GM12878 (cell line): ENCODE measurements at regions not wholly inside any gene's neighbourhood (a gene's known extent, or its start where the extent isn't known, plus 50 kb on each side); places are given as distances from the start of the nearest gene placed in this dataset.

Source experiments
- ATAC-seq: fragments of 200-7000 bp; cut with Tn5 transposase; 3 replicates; pipeline ENCODE4 v1.9.1; 2020; ENCODE audit warnings: mild to moderate bottlenecking, moderate library complexity
- BruUV-seq: library from RNA; stranded (reverse); fragments of 400-500 nt; replicated peaks from 2 replicates; lab custom pipeline; 2021; lab: Mats Ljungman, UMichigan
- CTCF ChIA-PET: fragments of 300-600 bp; sonication (Branson Sonifier 250); formaldehyde crosslinking; extraction: SDS; loops from one replicate; lab custom pipeline; 2021; ENCODE audit warnings: inconsistent platforms; lab: Yijun Ruan, JAX
- POLR2A ChIA-PET: fragments of 350-600 bp; formaldehyde crosslinking; extraction: SDS; loops from one replicate; lab custom pipeline; 2021; ENCODE audit warnings: inconsistent platforms; lab: Charles Lee
- RAD21 ChIA-PET: fragments of 300-600 bp; sonication (Branson Sonifier 250); formaldehyde crosslinking; loops from one replicate; lab custom pipeline; 2023; ENCODE audit warnings: antibody characterized with exemption; ENCODE audit not compliant: unreplicated experiment; lab: Charles Lee
- SMC1A ChIA-PET: fragments of 300-600 bp; sonication (Branson Sonifier 250); formaldehyde crosslinking; loops from one replicate; lab custom pipeline; 2023; ENCODE audit not compliant: unreplicated experiment, uncharacterized antibody; lab: Charles Lee
- DNase-seq: peaks from one replicate; pipeline ENCODE4 v3.0.0-alpha.2; 2011; ENCODE audit warnings: low read depth, low spot score
- FAIRE-seq: peaks from 3 replicates; lab custom pipeline; 2011; peaks lifted over from hg19 to GRCh38; lab: Jason Lieb, UNC
- H2AFZ ChIP-seq: 2 replicates; pipeline ENCODE4 v1.6.0; 2011; ENCODE audit warnings: low read depth, low read length, control low read depth; ENCODE audit not compliant: control insufficient read depth
- H3K27ac ChIP-seq: 2 replicates; pipeline ENCODE4 v1.5.1; 2011; ENCODE audit warnings: control low read depth; ENCODE audit not compliant: control insufficient read depth, insufficient read depth
- H3K27me3 ChIP-seq, 2 experiments: replicated peaks in 1 of 2; 2 replicates each; pipeline versions ENCODE4 v1.6.0 to v1.6.1; 2011; ENCODE audit warnings: low read length in 1 of 2; ENCODE audit not compliant: control insufficient read depth in 2 of 2, insufficient read depth in 2 of 2
- H3K36me3 ChIP-seq, 2 experiments: 2 replicates each; pipeline ENCODE4 v1.5.1; 2011; ENCODE audit warnings: low read length in 1 of 2; ENCODE audit not compliant: control insufficient read depth in 2 of 2, insufficient read depth in 2 of 2
- H3K4me1 ChIP-seq: 2 replicates; pipeline ENCODE4 v1.6.1; 2011; ENCODE audit warnings: mild to moderate bottlenecking, low read length, moderate library complexity, mixed read lengths; ENCODE audit not compliant: control insufficient read depth, insufficient read depth
- H3K4me2 ChIP-seq: 2 replicates; pipeline ENCODE4 v1.6.0; 2011; ENCODE audit warnings: control low read depth; ENCODE audit not compliant: control insufficient read depth, insufficient read depth
- H3K4me3 ChIP-seq: fragments of 200-600 bp; sonication (generic); 2 replicates; pipeline ENCODE4 v1.5.1; 2016
- H3K79me2 ChIP-seq: 2 replicates; pipeline ENCODE4 v1.6.0; 2011; ENCODE audit warnings: low read length; ENCODE audit not compliant: control insufficient read depth, insufficient read depth
- H3K9ac ChIP-seq: 2 replicates; pipeline ENCODE4 v1.8.0; 2011; ENCODE audit warnings: low read length, control low read depth, mixed read lengths; ENCODE audit not compliant: control insufficient read depth, insufficient read depth
- H3K9me3 ChIP-seq: replicated peaks from 3 replicates; pipeline ENCODE4 v1.5.1; 2011; ENCODE audit warnings: mild to moderate bottlenecking, low read length; ENCODE audit not compliant: control insufficient read depth, insufficient read depth
- H4K20me1 ChIP-seq: 2 replicates; pipeline ENCODE4 v1.6.0; 2011; ENCODE audit not compliant: control insufficient read depth, insufficient read depth
- ATF7 ChIP-seq: fragments of 450-650 bp; IDR thresholded peaks from 2 replicates; pipeline ENCODE4 v1.6.1; 2016; ENCODE audit warnings: low read depth, mild to moderate bottlenecking
- BRCA1 ChIP-seq: IDR thresholded peaks from 2 replicates; pipeline ENCODE4 v1.6.1; 2011; ENCODE audit warnings: low read depth, low read length, improper control_type of control experiment
- CBX5 ChIP-seq: sonication (generic); IDR thresholded peaks from 2 replicates; pipeline ENCODE4 v1.6.1; 2016; ENCODE audit warnings: low read depth, moderate library complexity, mild to moderate bottlenecking, inconsistent platforms
- NFIC ChIP-seq: IDR thresholded peaks from 2 replicates; pipeline ENCODE4 v1.6.1; 2012; ENCODE audit warnings: low read depth, mild to moderate bottlenecking, inconsistent platforms, low read length, moderate library complexity
- PAX8 ChIP-seq: fragments of 450-650 bp; IDR thresholded peaks from 2 replicates; pipeline ENCODE4 v1.6.1; 2017; ENCODE audit warnings: mild to moderate bottlenecking, moderate library complexity
- RAD51 ChIP-seq: fragments of 450-650 bp; IDR thresholded peaks from 2 replicates; pipeline ENCODE4 v1.6.1; 2016; ENCODE audit warnings: moderate library complexity, mild to moderate bottlenecking, inconsistent platforms
- SIN3A ChIP-seq: IDR thresholded peaks from 2 replicates; pipeline ENCODE4 v1.6.1; 2012; ENCODE audit warnings: low read depth, low read length, improper control_type of control experiment
- SPI1 ChIP-seq: IDR thresholded peaks from 2 replicates; pipeline ENCODE4 v1.6.1; 2011; ENCODE audit warnings: low read depth, mild to moderate bottlenecking, low read length, moderate library complexity, borderline replicate concordance; ENCODE audit not compliant: insufficient read depth
- SREBF2 ChIP-seq: IDR thresholded peaks from 2 replicates; pipeline ENCODE4 v1.6.1; 2012; ENCODE audit warnings: mild to moderate bottlenecking, low read length
- TCF12 ChIP-seq: IDR thresholded peaks from 2 replicates; pipeline ENCODE4 v1.6.1; 2011; ENCODE audit warnings: low read depth, mild to moderate bottlenecking, low read length
- YY1 ChIP-seq: IDR thresholded peaks from 2 replicates; pipeline ENCODE4 v1.6.1; 2011; ENCODE audit warnings: low read depth, mild to moderate bottlenecking, low read length
- WGBS: methylation state at CpG from one replicate; pipeline ENCODE4 v1.1.6; 2016; ENCODE audit warnings: low lambda C conversion rate; ENCODE audit not compliant: insufficient replicate concordance, insufficient coverage; ENCODE audit errors: missing lambda C conversion rate; 5-methylcytosine and 5-hydroxymethylcytosine counted together
- in situ Hi-C: fragments of 300-500 bp; cut with MboI; formaldehyde crosslinking; loops from 9 replicates; pipeline ENCODE4 v1.14.3; 2018; ENCODE audit warnings: mixed read lengths
- intact Hi-C: fragments of 100-400 bp; cut with micrococcal nuclease; formaldehyde crosslinking; loops from one replicate; pipeline ENCODE4 v1.14.2; 2022; ENCODE audit not compliant: unreplicated experiment
- TF ChIP-seq, protein P1 (sequence below): IDR thresholded peaks from 2 replicates; pipeline ENCODE4 v1.6.1; 2011; ENCODE audit warnings: low read depth, low read length, improper control_type of control experiment, borderline replicate concordance
- TF ChIP-seq, protein P2 (sequence below): fragments of 450-650 bp; IDR thresholded peaks from 2 replicates; pipeline ENCODE4 v1.6.1; 2016; ENCODE audit warnings: mild to moderate bottlenecking

- TF ChIP-seq RAD51 (no peak), ATF7 (no peak), TCF12 (no peak), SREBF2 (no peak), NFIC (no peak), YY1 (no peak), CBX5 (no peak)
- TF ChIP-seq, protein P1, sequence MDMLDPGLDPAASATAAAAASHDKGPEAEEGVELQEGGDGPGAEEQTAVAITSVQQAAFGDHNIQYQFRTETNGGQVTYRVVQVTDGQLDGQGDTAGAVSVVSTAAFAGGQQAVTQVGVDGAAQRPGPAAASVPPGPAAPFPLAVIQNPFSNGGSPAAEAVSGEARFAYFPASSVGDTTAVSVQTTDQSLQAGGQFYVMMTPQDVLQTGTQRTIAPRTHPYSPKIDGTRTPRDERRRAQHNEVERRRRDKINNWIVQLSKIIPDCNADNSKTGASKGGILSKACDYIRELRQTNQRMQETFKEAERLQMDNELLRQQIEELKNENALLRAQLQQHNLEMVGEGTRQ: no peak
- TF ChIP-seq, all 136 proteins: peak for 0
These were observed 64.7 kb upstream of the CREB3L1 start (continued) for GRCh38 chr11:46212720-46213119.

DNA sequence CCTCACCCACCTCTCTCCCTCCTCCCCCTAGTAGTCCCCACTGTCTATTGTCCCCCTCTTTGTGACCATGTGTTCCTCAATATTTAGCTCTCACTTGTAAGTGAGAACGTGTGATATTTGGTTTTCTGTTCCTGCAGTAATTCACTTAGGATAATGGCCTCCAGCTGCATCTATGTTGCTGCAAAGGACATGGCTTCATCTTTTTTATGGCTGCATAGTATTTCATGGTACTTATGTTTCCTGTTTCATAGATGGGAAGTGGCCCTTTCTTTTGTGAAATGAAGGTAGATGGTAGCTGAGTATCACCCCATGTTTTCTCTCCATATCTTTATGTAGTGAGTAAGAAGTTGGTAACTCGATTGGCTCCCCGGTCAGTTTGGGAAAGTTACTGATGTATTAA, 66.6 kb upstream of the CREB3L1 start:
- Histone ChIP-seq H3K27me3 (no peaks in the 10 kb centered on the region; a peak in 1 of 4 replicates), H3K36me3 (no peaks in the 10 kb centered on the region), H4K20me1 (no peaks in the 10 kb centered on the region), H2AFZ (no peak overlapping the region), H3K27ac (no peak overlapping the region), H3K4me2 (no peak overlapping the region), H3K4me3 (no peak overlapping the region), H3K4me1 (peaks cover 11% of the 10 kb centered on the region), H3K9me3 (no peaks in the 10 kb centered on the region; the same call in 2 of the 3 replicates), H3K9ac (no peak overlapping the region), H3K79me2 (no peaks in the 10 kb centered on the region)
- CTCF ChIA-PET: interaction anchor here (1.1 to 1.4 kb wide), 2 partner anchors 108 to 205 kb away, joined by 3 to 4 read pairs; no protein-coding TSS in a partner anchor
- BruUV-seq: no TSS peak
- TF ChIP-seq SIN3A: no peak
- TF ChIP-seq, protein P2, sequence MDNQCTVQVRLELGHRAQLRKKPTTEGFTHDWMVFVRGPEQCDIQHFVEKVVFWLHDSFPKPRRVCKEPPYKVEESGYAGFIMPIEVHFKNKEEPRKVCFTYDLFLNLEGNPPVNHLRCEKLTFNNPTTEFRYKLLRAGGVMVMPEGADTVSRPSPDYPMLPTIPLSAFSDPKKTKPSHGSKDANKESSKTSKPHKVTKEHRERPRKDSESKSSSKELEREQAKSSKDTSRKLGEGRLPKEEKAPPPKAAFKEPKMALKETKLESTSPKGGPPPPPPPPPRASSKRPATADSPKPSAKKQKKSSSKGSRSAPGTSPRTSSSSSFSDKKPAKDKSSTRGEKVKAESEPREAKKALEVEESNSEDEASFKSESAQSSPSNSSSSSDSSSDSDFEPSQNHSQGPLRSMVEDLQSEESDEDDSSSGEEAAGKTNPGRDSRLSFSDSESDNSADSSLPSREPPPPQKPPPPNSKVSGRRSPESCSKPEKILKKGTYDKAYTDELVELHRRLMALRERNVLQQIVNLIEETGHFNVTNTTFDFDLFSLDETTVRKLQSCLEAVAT: no peak
- no peak for TF ChIP-seq PAX8
- no peak for TF ChIP-seq SPI1
- TF ChIP-seq BRCA1: no peak
- POLR2A ChIA-PET: interaction anchor here (0.8 kb wide), 1 partner anchor 15 kb away, joined by 3 read pairs; no protein-coding TSS in a partner anchor
- no peak for FAIRE-seq
- DNase-seq: no peak
- WGBS: 62% methylated on average over 3 of the region's 3 CpGs
- SMC1A ChIA-PET: no interaction called here
- in situ Hi-C loops: no loop called here
- intact Hi-C loops: no loop called here
- RAD21 ChIA-PET: interaction anchor here (1.6 kb wide), 1 partner anchor 33 kb away, joined by 5 read pairs; no protein-coding TSS in a partner anchor
- ATAC-seq: no peak
